ENCODE measurements at regions not wholly inside any gene's neighbourhood (a gene's known extent, or its start where the extent isn't known, plus 50 kb on each side); places are given as distances from the start of the nearest gene placed in this dataset.

GRCh38 chr7:148472406-148472805 is 118.2 kb upstream of the C7orf33 start:
- no peak for DNase-seq
- H3K27me3 ChIP-seq (ENCODE audit: control insufficient read depth, insufficient read depth, low read length) = no peaks in the 10 kb centered on the region
- H3K4me3 ChIP-seq (ENCODE audit: insufficient read depth, low read depth, low read length) = no peak overlapping the region
- H3K36me3 ChIP-seq (replicated peaks; ENCODE audit: control insufficient read depth, insufficient read depth, low read length) = no peaks in the 10 kb centered on the region

GRCh38 chr7:148473703-148474480 is 116.7 kb upstream of the C7orf33 start:
- H3K36me3 ChIP-seq (replicated peaks; ENCODE audit: control insufficient read depth, insufficient read depth, low read length) = no peaks in the 10 kb centered on the region
- H3K4me3 ChIP-seq (ENCODE audit: insufficient read depth, low read depth, low read length) = no peak overlapping the region
- no peak for DNase-seq
- no peaks in the 10 kb centered on the region for H3K27me3 ChIP-seq (ENCODE audit: control insufficient read depth, insufficient read depth, low read length)

GRCh38 chr7:148474481-148475025 is 116.0 kb upstream of the C7orf33 start:
- Histone ChIP-seq H3K36me3 (replicated peaks; ENCODE audit: control insufficient read depth, insufficient read depth, low read length) (no peaks in the 10 kb centered on the region), H3K4me3 (ENCODE audit: insufficient read depth, low read depth, low read length) (no peak overlapping the region), H3K27me3 (ENCODE audit: control insufficient read depth, insufficient read depth, low read length) (no peaks in the 10 kb centered on the region)
- no peak for DNase-seq

- no peaks in the 10 kb centered on the region for H3K27me3 ChIP-seq (ENCODE audit: control insufficient read depth, insufficient read depth, low read length)
- DNase-seq = peak; percentile 70
- H3K36me3 ChIP-seq (replicated peaks; ENCODE audit: control insufficient read depth, insufficient read depth, low read length) = no peaks in the 10 kb centered on the region
- H3K4me3 ChIP-seq (ENCODE audit: insufficient read depth, low read depth, low read length) = no peak overlapping the region
These were observed 112.0 kb upstream of the C7orf33 start for GRCh38 chr7:148478551-148478950.

GRCh38 chr7:148480479-148481146 is 110.0 kb upstream of the C7orf33 start:
- no peak overlapping the region for H3K4me3 ChIP-seq (ENCODE audit: insufficient read depth, low read depth, low read length)
- no peak for DNase-seq
- H3K27me3 ChIP-seq (ENCODE audit: control insufficient read depth, insufficient read depth, low read length) = no peaks in the 10 kb centered on the region
- no peaks in the 10 kb centered on the region for H3K36me3 ChIP-seq (replicated peaks; ENCODE audit: control insufficient read depth, insufficient read depth, low read length)

GRCh38 chr7:148481147-148481526 is 109.4 kb upstream of the C7orf33 start:
- Histone ChIP-seq H3K27me3 (ENCODE audit: control insufficient read depth, insufficient read depth, low read length) (no peaks in the 10 kb centered on the region), H3K36me3 (replicated peaks; ENCODE audit: control insufficient read depth, insufficient read depth, low read length) (no peaks in the 10 kb centered on the region), H3K4me3 (ENCODE audit: insufficient read depth, low read depth, low read length) (no peak overlapping the region)
- no peak for DNase-seq

GRCh38 chr7:148481971-148482626 is 108.5 kb upstream of the C7orf33 start:
- no peak overlapping the region for H3K4me3 ChIP-seq (ENCODE audit: insufficient read depth, low read depth, low read length)
- DNase-seq = no peak
- H3K27me3 ChIP-seq (ENCODE audit: control insufficient read depth, insufficient read depth, low read length) = no peaks in the 10 kb centered on the region
- no peaks in the 10 kb centered on the region for H3K36me3 ChIP-seq (replicated peaks; ENCODE audit: control insufficient read depth, insufficient read depth, low read length)

GRCh38 chr7:148483515-148484308 is 106.9 kb upstream of the C7orf33 start:
- DNase-seq = no peak
- Histone ChIP-seq H3K27me3 (ENCODE audit: control insufficient read depth, insufficient read depth, low read length) (no peaks in the 10 kb centered on the region), H3K36me3 (replicated peaks; ENCODE audit: control insufficient read depth, insufficient read depth, low read length) (no peaks in the 10 kb centered on the region), H3K4me3 (ENCODE audit: insufficient read depth, low read depth, low read length) (no peak overlapping the region)

GRCh38 chr7:148484486-148484885 is 106.1 kb upstream of the C7orf33 start:
- DNase-seq = no peak
- H3K4me3 ChIP-seq (ENCODE audit: insufficient read depth, low read depth, low read length) = no peak overlapping the region

GRCh38 chr7:148485618-148486017 is 104.9 kb upstream of the C7orf33 start:
- Histone ChIP-seq H3K27me3 (ENCODE audit: control insufficient read depth, insufficient read depth, low read length) (no peaks in the 10 kb centered on the region), H3K36me3 (replicated peaks; ENCODE audit: control insufficient read depth, insufficient read depth, low read length) (no peaks in the 10 kb centered on the region), H3K4me3 (ENCODE audit: insufficient read depth, low read depth, low read length) (no peak overlapping the region)
- no peak for DNase-seq

More at GRCh38 chr7:148484486-148484885, 106.1 kb upstream of the C7orf33 start:
- H3K36me3 ChIP-seq (replicated peaks; ENCODE audit: control insufficient read depth, insufficient read depth, low read length) = no peaks in the 10 kb centered on the region
- H3K27me3 ChIP-seq (ENCODE audit: control insufficient read depth, insufficient read depth, low read length) = no peaks in the 10 kb centered on the region

GRCh38 chr7:148486937-148487336 is 103.6 kb upstream of the C7orf33 start:
- Histone ChIP-seq H3K4me3 (ENCODE audit: insufficient read depth, low read depth, low read length) (no peak overlapping the region), H3K36me3 (replicated peaks; ENCODE audit: control insufficient read depth, insufficient read depth, low read length) (no peaks in the 10 kb centered on the region), H3K27me3 (ENCODE audit: control insufficient read depth, insufficient read depth, low read length) (no peaks in the 10 kb centered on the region)
- DNase-seq = no peak

GRCh38 chr7:148487912-148488311 is 102.7 kb upstream of the C7orf33 start:
- no peak overlapping the region for H3K4me3 ChIP-seq (ENCODE audit: insufficient read depth, low read depth, low read length)
- no peaks in the 10 kb centered on the region for H3K36me3 ChIP-seq (replicated peaks; ENCODE audit: control insufficient read depth, insufficient read depth, low read length)
- DNase-seq = no peak
- no peaks in the 10 kb centered on the region for H3K27me3 ChIP-seq (ENCODE audit: control insufficient read depth, insufficient read depth, low read length)

GRCh38 chr7:148489678-148490077 is 100.9 kb upstream of the C7orf33 start:
- Histone ChIP-seq H3K4me3 (ENCODE audit: insufficient read depth, low read depth, low read length) (no peak overlapping the region), H3K27me3 (ENCODE audit: control insufficient read depth, insufficient read depth, low read length) (no peaks in the 10 kb centered on the region), H3K36me3 (replicated peaks; ENCODE audit: control insufficient read depth, insufficient read depth, low read length) (no peaks in the 10 kb centered on the region)
- no peak for DNase-seq

GRCh38 chr7:148492157-148492860 is 98.3 kb upstream of the C7orf33 start:
- Histone ChIP-seq H3K27me3 (ENCODE audit: control insufficient read depth, insufficient read depth, low read length) (no peaks in the 10 kb centered on the region), H3K4me3 (ENCODE audit: insufficient read depth, low read depth, low read length) (no peak overlapping the region), H3K36me3 (replicated peaks; ENCODE audit: control insufficient read depth, insufficient read depth, low read length) (no peaks in the 10 kb centered on the region)
- no peak for DNase-seq
